Caco-2 (cell line): ENCODE measurements at regions not wholly inside any gene's neighbourhood (a gene's known extent, or its start where the extent isn't known, plus 50 kb on each side); places are given as distances from the start of the nearest gene placed in this dataset.

Experiments
- BruUV-seq: library from RNA; stranded (reverse); fragments of 400-500 nt; replicated peaks from 2 replicates; lab custom pipeline; 2021; lab: Mats Ljungman, UMichigan
- CTCF ChIA-PET: fragments of 300-600 bp; sonication (Branson Sonifier 250); formaldehyde crosslinking; loops from one replicate; lab custom pipeline; 2022; ENCODE audit warnings: antibody characterized with exemption; lab: Charles Lee
- POLR2A ChIA-PET: fragments of 300-600 bp; sonication (Branson Sonifier 250); formaldehyde crosslinking; loops from one replicate; lab custom pipeline; 2022; ENCODE audit warnings: antibody characterized with exemption; lab: Charles Lee
- DNase-seq, 2 experiments: peaks; one replicate each; pipeline versions ENCODE4 v3.0.0 to v3.0.0-alpha.2; 2020 to 2022
- H3K27me3 ChIP-seq: replicated peaks from 2 replicates; pipeline ENCODE4 v1.6.0; 2011; ENCODE audit warnings: low read length; ENCODE audit not compliant: control insufficient read depth, insufficient read depth
- H3K36me3 ChIP-seq: 2 replicates; pipeline ENCODE4 v1.5.1; 2011; ENCODE audit warnings: low read length; ENCODE audit not compliant: control insufficient read depth, insufficient read depth
- H3K4me1 ChIP-seq: fragments of 250-450 bp; sonication (Bioruptor Pico); 2 replicates; pipeline ENCODE4 v1.5.1; 2020; ENCODE audit warnings: mild to moderate bottlenecking
- H3K4me3 ChIP-seq: 2 replicates; pipeline ENCODE4 v1.5.1; 2011; ENCODE audit warnings: low read depth, mild to moderate bottlenecking, control low read depth, low read length
- H3K9me3 ChIP-seq: fragments of 250-450 bp; sonication (Bioruptor Pico); 2 replicates; pipeline ENCODE4 v1.5.1; 2020; ENCODE audit warnings: mild to moderate bottlenecking, moderate library complexity
- H3K27ac Mint-ChIP-seq: one replicate; pipeline ENCODE4 v1.8.0; 2022; ENCODE audit warnings: mixed read lengths; ENCODE audit not compliant: unreplicated experiment
- H3K27me3 Mint-ChIP-seq: one replicate; pipeline ENCODE4 v1.8.0; 2022; ENCODE audit warnings: mixed read lengths; ENCODE audit not compliant: insufficient read depth, unreplicated experiment
- H3K36me3 Mint-ChIP-seq: one replicate; pipeline ENCODE4 v1.8.0; 2022; ENCODE audit warnings: mild to moderate bottlenecking, mixed read lengths; ENCODE audit not compliant: insufficient read depth, unreplicated experiment
- H3K4me1 Mint-ChIP-seq: one replicate; pipeline ENCODE4 v1.8.0; 2022; ENCODE audit warnings: low read depth, mixed read lengths; ENCODE audit not compliant: unreplicated experiment
- H3K4me3 Mint-ChIP-seq: one replicate; pipeline ENCODE4 v1.8.0; 2022; ENCODE audit warnings: mild to moderate bottlenecking, moderate library complexity, mixed read lengths; ENCODE audit not compliant: unreplicated experiment
- H3K9me3 Mint-ChIP-seq: one replicate; pipeline ENCODE4 v1.8.0; 2022; ENCODE audit warnings: mixed read lengths; ENCODE audit not compliant: unreplicated experiment
- intact Hi-C: fragments of 100-400 bp; cut with micrococcal nuclease; formaldehyde crosslinking; loops from one replicate; pipeline ENCODE4 v1.10.0; 2022; ENCODE audit not compliant: unreplicated experiment
- TF ChIP-seq, protein P1 (sequence below), 2 experiments: fragments of 200-600 bp in 1 of 2; IDR thresholded peaks; 1 replicate in 1 of 2; 2 replicates in 1 of 2; pipeline versions ENCODE4 v1.5.1 to v1.8.0; 2011 to 2022; ENCODE audit warnings: antibody characterized with exemption in 1 of 2, control low read depth in 1 of 2, inconsistent platforms in 1 of 2, low read depth in 1 of 2, low read length in 1 of 2, mild to moderate bottlenecking in 1 of 2, moderate library complexity in 1 of 2; ENCODE audit not compliant: insufficient read depth in 1 of 2, severe bottlenecking in 1 of 2, unreplicated experiment in 1 of 2

- Mint-ChIP-seq H3K27ac (no peak overlapping the region), H3K4me1 (no peaks in the 10 kb centered on the region), H3K36me3 (no peaks in the 10 kb centered on the region), H3K27me3 (peaks cover 3% of the 10 kb centered on the region), H3K9me3 (no peaks in the 10 kb centered on the region), H3K4me3 (no peak overlapping the region)
- ChIA-PET CTCF (no interaction called here), POLR2A (no interaction called here)
- Histone ChIP-seq H3K9me3 (no peaks in the 10 kb centered on the region), H3K4me3 (no peak overlapping the region), H3K36me3 (no peaks in the 10 kb centered on the region), H3K27me3 (no peaks in the 10 kb centered on the region), H3K4me1 (no peaks in the 10 kb centered on the region)
- no peak for DNase-seq
- no TSS peak for BruUV-seq
- intact Hi-C loops, result no loop called here
- TF ChIP-seq, protein P1, sequence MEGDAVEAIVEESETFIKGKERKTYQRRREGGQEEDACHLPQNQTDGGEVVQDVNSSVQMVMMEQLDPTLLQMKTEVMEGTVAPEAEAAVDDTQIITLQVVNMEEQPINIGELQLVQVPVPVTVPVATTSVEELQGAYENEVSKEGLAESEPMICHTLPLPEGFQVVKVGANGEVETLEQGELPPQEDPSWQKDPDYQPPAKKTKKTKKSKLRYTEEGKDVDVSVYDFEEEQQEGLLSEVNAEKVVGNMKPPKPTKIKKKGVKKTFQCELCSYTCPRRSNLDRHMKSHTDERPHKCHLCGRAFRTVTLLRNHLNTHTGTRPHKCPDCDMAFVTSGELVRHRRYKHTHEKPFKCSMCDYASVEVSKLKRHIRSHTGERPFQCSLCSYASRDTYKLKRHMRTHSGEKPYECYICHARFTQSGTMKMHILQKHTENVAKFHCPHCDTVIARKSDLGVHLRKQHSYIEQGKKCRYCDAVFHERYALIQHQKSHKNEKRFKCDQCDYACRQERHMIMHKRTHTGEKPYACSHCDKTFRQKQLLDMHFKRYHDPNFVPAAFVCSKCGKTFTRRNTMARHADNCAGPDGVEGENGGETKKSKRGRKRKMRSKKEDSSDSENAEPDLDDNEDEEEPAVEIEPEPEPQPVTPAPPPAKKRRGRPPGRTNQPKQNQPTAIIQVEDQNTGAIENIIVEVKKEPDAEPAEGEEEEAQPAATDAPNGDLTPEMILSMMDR (IDR thresholded peaks at IDR 0.05; ENCODE audit: insufficient read depth in 1 of 2, low read depth in 1 of 2, low read length in 1 of 2, severe bottlenecking in 1 of 2, unreplicated experiment in 1 of 2), result no peak
Measured at GRCh38 chr2:65999103-65999502, 435.8 kb upstream of the MEIS1 start.

GRCh38 chr2:65997961-65998360 lies 437.0 kb upstream of the MEIS1 start:
- H3K9me3 Mint-ChIP-seq, result no peaks in the 10 kb centered on the region
- no TSS peak for BruUV-seq
- no peak overlapping the region for H3K4me3 Mint-ChIP-seq
- no peaks in the 10 kb centered on the region for H3K4me1 ChIP-seq
- CTCF ChIA-PET, result no interaction called here
- H3K27me3 ChIP-seq, result no peaks in the 10 kb centered on the region
- POLR2A ChIA-PET, result no interaction called here
- H3K27ac Mint-ChIP-seq, result no peak overlapping the region
- no peak overlapping the region for H3K4me3 ChIP-seq
- H3K36me3 Mint-ChIP-seq, result no peaks in the 10 kb centered on the region
- TF ChIP-seq, protein P1 (IDR thresholded peaks at IDR 0.05; ENCODE audit: insufficient read depth in 1 of 2, low read depth in 1 of 2, low read length in 1 of 2, severe bottlenecking in 1 of 2, unreplicated experiment in 1 of 2), result no peak
- no peak for DNase-seq
- intact Hi-C loops, result no loop called here
- H3K27me3 Mint-ChIP-seq, result peaks cover 2% of the 10 kb centered on the region
- no peaks in the 10 kb centered on the region for H3K4me1 Mint-ChIP-seq
- no peaks in the 10 kb centered on the region for H3K9me3 ChIP-seq
- no peaks in the 10 kb centered on the region for H3K36me3 ChIP-seq

- TF ChIP-seq, protein P1 (IDR thresholded peaks at IDR 0.05; ENCODE audit: insufficient read depth in 1 of 2, low read depth in 1 of 2, low read length in 1 of 2, severe bottlenecking in 1 of 2, unreplicated experiment in 1 of 2), result no peak
- Mint-ChIP-seq H3K9me3 (no peaks in the 10 kb centered on the region), H3K4me1 (no peaks in the 10 kb centered on the region), H3K27me3 (no peaks in the 10 kb centered on the region), H3K4me3 (no peak overlapping the region), H3K27ac (no peak overlapping the region), H3K36me3 (no peaks in the 10 kb centered on the region)
- Histone ChIP-seq H3K9me3 (no peaks in the 10 kb centered on the region), H3K36me3 (no peaks in the 10 kb centered on the region), H3K4me1 (no peaks in the 10 kb centered on the region), H3K27me3 (no peaks in the 10 kb centered on the region), H3K4me3 (no peak overlapping the region)
- intact Hi-C loops, result no loop called here
- CTCF ChIA-PET, result no interaction called here
- DNase-seq, result no peak
- POLR2A ChIA-PET, result no interaction called here
- BruUV-seq, result no TSS peak
Measured at GRCh38 chr2:65992198-65992554, 442.7 kb upstream of the MEIS1 start.
